Activated naive CD8-positive, alpha-beta T cell treated with anti-CD3 and anti-CD28 coated beads, Interleukin-2, amount 50 U/mL, for 16 hours (primary cell): ENCODE measurements at regions not wholly inside any gene's neighbourhood (a gene's known extent, or its start where the extent isn't known, plus 50 kb on each side); places are given as distances from the start of the nearest gene placed in this dataset.
A peak's percentile ranks its signal among the peaks of the same experiment; 100 is the strongest.
"Not testable (repeated sequence)": the region's sequence is repeated elsewhere in the genome, so short reads cannot be mapped to it uniquely, and the experiment has no call there.

Experiments used
- DNase-seq: peaks from one replicate; pipeline ENCODE4 v3.0.0-alpha.2; 2020; ENCODE audit warnings: low read depth, low spot score

GRCh38 chr1:19591482-19592091 is 52.5 kb upstream of the NBL1 start:
- DNase-seq = no peak

- DNase-seq = no peak
Observed at GRCh38 chr1:19585507-19585906, 58.6 kb upstream of the NBL1 start.

- peak; percentile 52 for DNase-seq
Observed at GRCh38 chr1:19582318-19582717, 61.8 kb upstream of the NBL1 start.

- DNase-seq = no peak
Observed at GRCh38 chr1:19581381-19581780, 62.7 kb upstream of the NBL1 start.

GRCh38 chr1:19577561-19577960 is 66.5 kb upstream of the NBL1 start:
- no peak for DNase-seq

GRCh38 chr1:19577036-19577435 is 67.1 kb upstream of the NBL1 start:
- DNase-seq = no peak

GRCh38 chr1:19569786-19570185 is 74.3 kb upstream of the NBL1 start:
- no peak for DNase-seq

- DNase-seq = no peak
Observed at GRCh38 chr1:19567041-19567440, 77.1 kb upstream of the NBL1 start.

GRCh38 chr1:19564366-19564765 is 79.0 kb upstream of the CAPZB start:
- no peak for DNase-seq

- DNase-seq = no peak
Observed at GRCh38 chr1:19563324-19564097, 78.2 kb upstream of the CAPZB start.

- DNase-seq = no peak
Observed at GRCh38 chr1:19562847-19563246, 77.5 kb upstream of the CAPZB start.

GRCh38 chr1:19560480-19560879 is 75.1 kb upstream of the CAPZB start:
- no peak for DNase-seq

GRCh38 chr1:19559641-19560040 is 74.3 kb upstream of the CAPZB start:
- no peak for DNase-seq

- no peak for DNase-seq
Observed at GRCh38 chr1:19557609-19558051, 72.3 kb upstream of the CAPZB start.

GRCh38 chr1:19554090-19554489 is 68.8 kb upstream of the CAPZB start:
- no peak for DNase-seq

GRCh38 chr1:19552291-19553010 is 67.1 kb upstream of the CAPZB start:
- no peak for DNase-seq

- DNase-seq = not testable (repeated sequence)
Observed at GRCh38 chr1:19551837-19552236, 66.5 kb upstream of the CAPZB start.

- DNase-seq = not testable (repeated sequence)
Observed at GRCh38 chr1:19550437-19550836, 65.1 kb upstream of the CAPZB start.

- no peak for DNase-seq
Observed at GRCh38 chr1:19547814-19548213, 62.5 kb upstream of the CAPZB start.

- no peak for DNase-seq
Observed at GRCh38 chr1:19536519-19536918, 51.2 kb upstream of the CAPZB start.

GRCh38 chr1:19535214-19535613 is 49.9 kb upstream of the CAPZB start:
- no peak for DNase-seq
